CD4-positive, alpha-beta T cell (primary cell): ENCODE measurements at regions not wholly inside any gene's neighbourhood (a gene's known extent, or its start where the extent isn't known, plus 50 kb on each side); places are given as distances from the start of the nearest gene placed in this dataset.

Source experiments
- ATAC-seq: fragments of 200-7000 bp; cut with Tn5 transposase; one replicate; pipeline ENCODE4 v1.10.0; 2022; ENCODE audit warnings: mild to moderate bottlenecking; ENCODE audit not compliant: poor library complexity
- CTCF ChIA-PET: fragments of 350-600 bp; sonication (Branson Sonifier 250); formaldehyde crosslinking; loops from one replicate; lab custom pipeline; 2021; ENCODE audit warnings: antibody characterized with exemption, inconsistent platforms; lab: Charles Lee
- POLR2A ChIA-PET: fragments of 350-600 bp; sonication (Branson Sonifier 250); formaldehyde crosslinking; loops from one replicate; lab custom pipeline; 2021; ENCODE audit warnings: antibody characterized with exemption, inconsistent platforms; lab: Charles Lee
- DNase-seq, 14 experiments: peaks; one replicate each; pipeline ENCODE4 v3.0.0-alpha.2; 2013 to 2020; ENCODE audit warnings: mixed read lengths in 2 of 14
- H3K27ac ChIP-seq, 2 donors: one replicate each; pipeline versions ENCODE4 v1.5.1 to v1.7.0; 2013; ENCODE audit warnings: low read length in 2 of 2, low read depth in 1 of 2, mild to moderate bottlenecking in 1 of 2
- H3K27me3 ChIP-seq, 2 experiments: 1 replicate in 1 of 2; 2 replicates in 1 of 2; pipeline versions ENCODE4 v1.6.1 to v1.7.0; 2013; ENCODE audit warnings: low read length in 2 of 2, control low read depth in 1 of 2, mild to moderate bottlenecking in 1 of 2, moderate library complexity in 1 of 2; ENCODE audit not compliant: insufficient read depth in 2 of 2, control insufficient read depth in 1 of 2
- H3K36me3 ChIP-seq: one replicate; pipeline ENCODE4 v1.6.1; 2013; ENCODE audit warnings: low read length, control low read depth; ENCODE audit not compliant: insufficient read depth
- H3K4me1 ChIP-seq: one replicate; pipeline ENCODE4 v1.6.1; 2013; ENCODE audit warnings: low read length, control low read depth; ENCODE audit not compliant: insufficient read depth
- H3K4me3 ChIP-seq: one replicate; pipeline ENCODE4 v1.5.1; 2013; ENCODE audit warnings: mild to moderate bottlenecking, low read length, moderate library complexity
- H3K9me3 ChIP-seq, 2 experiments: 1 replicate in 1 of 2; 2 replicates in 1 of 2; pipeline versions ENCODE4 v1.6.1 to v1.7.0; 2013; ENCODE audit warnings: low read length in 2 of 2, mild to moderate bottlenecking in 2 of 2, control low read depth in 1 of 2, moderate library complexity in 1 of 2; ENCODE audit not compliant: control insufficient read depth in 1 of 2, insufficient read depth in 1 of 2
- H3K27ac Mint-ChIP-seq: one replicate; pipeline ENCODE4 v1.8.0; 2020; ENCODE audit warnings: mixed read lengths
- H3K27me3 Mint-ChIP-seq: one replicate; pipeline ENCODE4 v1.8.0; 2021; ENCODE audit warnings: mixed read lengths
- H3K36me3 Mint-ChIP-seq: one replicate; pipeline ENCODE4 v1.8.0; 2021; ENCODE audit warnings: low read depth, mixed read lengths
- H3K4me1 Mint-ChIP-seq: one replicate; pipeline ENCODE4 v1.8.0; 2021; ENCODE audit warnings: low read depth, mixed read lengths
- H3K4me3 Mint-ChIP-seq: one replicate; pipeline ENCODE4 v1.8.0; 2020; ENCODE audit warnings: mild to moderate bottlenecking, mixed read lengths
- H3K9me3 Mint-ChIP-seq: one replicate; pipeline ENCODE4 v1.8.0; 2020; ENCODE audit warnings: mixed read lengths
- intact Hi-C, 2 experiments: fragments of 100-400 bp; cut with DNase I in 1 of 2; cut with micrococcal nuclease in 1 of 2; formaldehyde crosslinking; loops; one replicate each; pipeline versions ENCODE4 v1.15.1 to v1.9.0; 2023 to 2025; cut with DNase I, micrococcal nuclease
- TF ChIP-seq, protein P1 (sequence below): fragments of 200-600 bp; IDR thresholded peaks from one replicate; pipeline ENCODE4 v1.8.0; 2022; ENCODE audit warnings: antibody characterized with exemption, mild to moderate bottlenecking

DNA sequence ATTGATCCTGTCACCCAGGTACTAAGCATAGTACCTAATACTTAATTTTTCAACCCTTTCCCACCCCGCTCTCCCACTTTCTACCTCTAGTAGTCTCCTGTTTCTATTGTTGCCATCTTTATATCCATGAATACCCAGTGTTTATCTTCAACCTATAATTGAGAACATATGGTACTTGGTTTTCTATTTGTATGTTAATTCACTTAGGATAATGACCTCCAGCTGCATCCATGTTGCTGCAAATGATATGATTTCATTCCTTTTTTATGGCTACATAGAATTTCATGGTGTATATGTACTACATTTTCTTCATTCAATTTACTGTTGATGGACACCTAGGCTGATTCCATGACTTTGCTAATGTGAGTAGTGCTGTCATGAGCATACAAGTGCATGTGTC is 547.3 kb upstream of the NOVA1 start:
- no peak overlapping the region for H3K27ac Mint-ChIP-seq
- H3K9me3 Mint-ChIP-seq = peaks cover 21% of the 10 kb centered on the region
- H3K27me3 ChIP-seq = no peaks in the 10 kb centered on the region
- ATAC-seq = no peak
- H3K36me3 Mint-ChIP-seq = no peaks in the 10 kb centered on the region
- no peaks in the 10 kb centered on the region for H3K27me3 Mint-ChIP-seq
- H3K9me3 ChIP-seq = no peaks in the 10 kb centered on the region
- no peaks in the 10 kb centered on the region for H3K4me1 ChIP-seq
- CTCF ChIA-PET = no interaction called here
- no peak for DNase-seq
- H3K4me3 ChIP-seq = no peak overlapping the region
- no peak overlapping the region for H3K4me3 Mint-ChIP-seq
- intact Hi-C loops = no loop called here
- no peaks in the 10 kb centered on the region for H3K36me3 ChIP-seq
- no peak overlapping the region for H3K27ac ChIP-seq
- no peaks in the 10 kb centered on the region for H3K4me1 Mint-ChIP-seq
- TF ChIP-seq, protein P1, sequence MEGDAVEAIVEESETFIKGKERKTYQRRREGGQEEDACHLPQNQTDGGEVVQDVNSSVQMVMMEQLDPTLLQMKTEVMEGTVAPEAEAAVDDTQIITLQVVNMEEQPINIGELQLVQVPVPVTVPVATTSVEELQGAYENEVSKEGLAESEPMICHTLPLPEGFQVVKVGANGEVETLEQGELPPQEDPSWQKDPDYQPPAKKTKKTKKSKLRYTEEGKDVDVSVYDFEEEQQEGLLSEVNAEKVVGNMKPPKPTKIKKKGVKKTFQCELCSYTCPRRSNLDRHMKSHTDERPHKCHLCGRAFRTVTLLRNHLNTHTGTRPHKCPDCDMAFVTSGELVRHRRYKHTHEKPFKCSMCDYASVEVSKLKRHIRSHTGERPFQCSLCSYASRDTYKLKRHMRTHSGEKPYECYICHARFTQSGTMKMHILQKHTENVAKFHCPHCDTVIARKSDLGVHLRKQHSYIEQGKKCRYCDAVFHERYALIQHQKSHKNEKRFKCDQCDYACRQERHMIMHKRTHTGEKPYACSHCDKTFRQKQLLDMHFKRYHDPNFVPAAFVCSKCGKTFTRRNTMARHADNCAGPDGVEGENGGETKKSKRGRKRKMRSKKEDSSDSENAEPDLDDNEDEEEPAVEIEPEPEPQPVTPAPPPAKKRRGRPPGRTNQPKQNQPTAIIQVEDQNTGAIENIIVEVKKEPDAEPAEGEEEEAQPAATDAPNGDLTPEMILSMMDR = no peak
- POLR2A ChIA-PET = no interaction called here

DNA sequence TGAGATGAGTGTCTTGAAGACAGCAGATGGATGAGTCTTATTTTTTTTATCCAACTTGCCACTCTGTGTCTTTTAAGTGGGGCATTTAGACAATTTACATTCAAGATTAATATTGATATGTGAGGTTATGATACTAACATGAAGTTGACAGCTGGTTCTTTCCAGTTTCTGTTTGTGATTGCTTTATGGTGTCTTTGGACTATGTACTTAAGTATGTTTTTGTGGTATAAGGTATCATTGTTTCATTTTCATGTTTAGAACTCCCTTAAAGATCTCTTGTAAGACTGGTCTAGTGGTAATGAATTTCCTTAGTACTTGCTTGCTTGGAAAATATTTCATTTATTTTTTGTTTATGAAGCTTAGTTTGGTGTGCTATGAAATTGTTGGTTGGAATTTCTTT is 550.3 kb upstream of the NOVA1 start:
- intact Hi-C loops = no loop called here
- Mint-ChIP-seq H3K4me1 (no peaks in the 10 kb centered on the region), H3K27ac (no peak overlapping the region), H3K36me3 (no peaks in the 10 kb centered on the region), H3K9me3 (peaks cover 21% of the 10 kb centered on the region), H3K4me3 (no peak overlapping the region), H3K27me3 (no peaks in the 10 kb centered on the region)
- H3K27me3 ChIP-seq = no peaks in the 10 kb centered on the region
- CTCF ChIA-PET = no interaction called here
- POLR2A ChIA-PET = no interaction called here
- TF ChIP-seq, protein P1 = no peak
- no peak overlapping the region for H3K27ac ChIP-seq
- ATAC-seq (no peak), DNase-seq (no peak)
- H3K9me3 ChIP-seq = peaks cover 0 to 7% of the 10 kb centered on the region in 2 experiments
- H3K4me3 ChIP-seq = no peak overlapping the region
- H3K4me1 ChIP-seq = no peaks in the 10 kb centered on the region
- H3K36me3 ChIP-seq = no peaks in the 10 kb centered on the region

DNA sequence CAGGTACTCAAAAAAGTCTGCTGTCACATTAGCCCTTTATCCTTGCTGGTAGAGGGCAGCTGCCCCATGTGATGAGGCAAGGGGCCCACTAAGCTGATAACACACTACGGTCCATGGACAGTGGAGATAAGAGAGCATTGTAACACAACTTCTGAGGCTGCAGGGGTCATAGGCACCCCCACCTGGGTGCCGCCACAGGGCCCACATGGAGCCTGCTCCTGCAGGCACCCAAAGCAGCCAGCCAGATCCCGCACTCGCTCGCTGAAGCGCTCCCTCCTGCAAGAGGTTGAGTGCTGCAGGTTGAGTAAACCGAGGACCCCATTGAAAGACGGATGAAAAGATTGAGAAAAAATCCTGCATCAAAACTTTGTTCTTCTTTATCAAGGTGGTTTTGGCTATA is 566.3 kb upstream of the NOVA1 start:
- Histone ChIP-seq H3K27ac (no peak overlapping the region), H3K4me1 (no peaks in the 10 kb centered on the region), H3K36me3 (no peaks in the 10 kb centered on the region), H3K27me3 (no peaks in the 10 kb centered on the region), H3K9me3 (peaks cover 3 to 14% of the 10 kb centered on the region in 2 experiments), H3K4me3 (no peak overlapping the region)
- TF ChIP-seq, protein P1 = no peak
- ChIA-PET POLR2A (no interaction called here), CTCF (no interaction called here)
- Mint-ChIP-seq H3K27ac (no peak overlapping the region), H3K4me3 (no peak overlapping the region), H3K4me1 (no peaks in the 10 kb centered on the region), H3K27me3 (no peaks in the 10 kb centered on the region), H3K9me3 (peaks cover 8% of the 10 kb centered on the region), H3K36me3 (no peaks in the 10 kb centered on the region)
- ATAC-seq (no peak), DNase-seq (no peak)
- intact Hi-C loops = no loop called here
